HepG2 (cell line): ENCODE measurements at regions not wholly inside any gene's neighbourhood (a gene's known extent, or its start where the extent isn't known, plus 50 kb on each side); places are given as distances from the start of the nearest gene placed in this dataset.

Experiments used
- ATAC-seq: fragments of 200-7000 bp; cut with Tn5 transposase; 3 replicates; pipeline ENCODE4 v1.9.1; 2020; ENCODE audit warnings: mild to moderate bottlenecking, moderate library complexity
- BruUV-seq: library from RNA; stranded (reverse); fragments of 400-500 nt; replicated peaks from 2 replicates; lab custom pipeline; 2021; lab: Mats Ljungman, UMichigan
- CTCF ChIA-PET: fragments of 300-600 bp; formaldehyde crosslinking; extraction: SDS; loops from one replicate; lab custom pipeline; 2021; ENCODE audit warnings: low total read pairs, inconsistent platforms, low intra/inter-chr PET ratio; lab: Yijun Ruan, JAX
- POLR2A ChIA-PET: fragments of 350-600 bp; sonication (Branson Sonifier 250); formaldehyde crosslinking; loops from one replicate; lab custom pipeline; 2020; ENCODE audit warnings: antibody characterized with exemption, inconsistent platforms; lab: Yijun Ruan, JAX
- DNase-seq: peaks from one replicate; pipeline ENCODE4 v3.0.0-alpha.2; 2015; ENCODE audit warnings: low spot score
- FAIRE-seq: peaks from 3 replicates; lab custom pipeline; 2011; peaks lifted over from hg19 to GRCh38; lab: Jason Lieb, UNC
- H2AFZ ChIP-seq: one replicate; pipeline ENCODE4 v1.6.1; 2011; ENCODE audit warnings: low read length, inconsistent platforms
- H3K27ac ChIP-seq: fragments of 300-600 bp; 3 replicates; pipeline ENCODE4 v1.8.0; 2011; ENCODE audit warnings: mixed run types, mild to moderate bottlenecking, mixed read lengths, low read length, inconsistent platforms; ENCODE audit not compliant: insufficient read depth; ENCODE audit errors: extremely low read length
- H3K27me3 ChIP-seq, 2 experiments: fragments of 200-600 bp in 1 of 2; 2 replicates in 1 of 2; 3 replicates in 1 of 2; pipeline versions ENCODE4 v1.6.0 to v1.8.0; 2011; ENCODE audit warnings: low read length in 2 of 2, mild to moderate bottlenecking in 2 of 2, moderate library complexity in 2 of 2, inconsistent platforms in 1 of 2; ENCODE audit not compliant: insufficient read depth in 2 of 2, control insufficient read depth in 1 of 2
- H3K36me3 ChIP-seq, 2 experiments: fragments of 200-600 bp in 1 of 2; replicated peaks in 1 of 2; 2 replicates in 1 of 2; 3 replicates in 1 of 2; pipeline versions ENCODE4 v1.5.1 to v1.8.0; 2011; ENCODE audit warnings: low read length in 2 of 2, inconsistent platforms in 1 of 2; ENCODE audit not compliant: insufficient read depth in 2 of 2, control insufficient read depth in 1 of 2
- H3K4me1 ChIP-seq: 2 replicates; pipeline ENCODE4 v1.5.1; 2012; ENCODE audit warnings: low read length, inconsistent platforms; ENCODE audit not compliant: insufficient read depth
- H3K4me2 ChIP-seq: 2 replicates; pipeline ENCODE4 v1.6.0; 2011; ENCODE audit warnings: low read depth, low read length, inconsistent platforms
- H3K4me3 ChIP-seq, 3 experiments: fragments of 200-600 bp in 1 of 3; sonication (generic), shearing (Covaris generic) in 1 of 3; replicated peaks in 1 of 3; 2 replicates each; pipeline ENCODE4 v1.5.1; 2011 to 2016; ENCODE audit warnings: low read length in 3 of 3, inconsistent platforms in 2 of 3, low read depth in 2 of 3, mild to moderate bottlenecking in 2 of 3, control low read depth in 1 of 3, mixed read lengths in 1 of 3; ENCODE audit not compliant: insufficient read depth in 1 of 3
- H3K79me2 ChIP-seq: one replicate; pipeline ENCODE4 v1.6.1; 2011; ENCODE audit warnings: low read length, inconsistent platforms; ENCODE audit not compliant: insufficient read depth
- H3K9ac ChIP-seq: 2 replicates; pipeline ENCODE4 v1.6.0; 2011; ENCODE audit warnings: mild to moderate bottlenecking, low read depth, low read length, inconsistent platforms; ENCODE audit not compliant: insufficient read depth
- H3K9me3 ChIP-seq: 2 replicates; pipeline ENCODE4 v1.5.1; 2012; ENCODE audit warnings: mild to moderate bottlenecking, low read length
- H4K20me1 ChIP-seq: 2 replicates; pipeline ENCODE4 v1.6.0; 2011; ENCODE audit warnings: inconsistent platforms, mild to moderate bottlenecking, low read length, moderate library complexity; ENCODE audit not compliant: insufficient read depth
- CAMTA2 ChIP-seq: sonication (generic); formaldehyde crosslinking; IDR thresholded peaks from 2 replicates; pipeline ENCODE4 v1.4.0; 2020; ENCODE audit warnings: mild to moderate bottlenecking, missing genetic modification reagents, borderline replicate concordance
- GMEB2 ChIP-seq: IDR thresholded peaks from 2 replicates; pipeline ENCODE4 v1.6.1; 2016; ENCODE audit warnings: missing biosample characterization, missing genetic modification reagents, low read depth
- IRF2 ChIP-seq: IDR thresholded peaks from 2 replicates; pipeline ENCODE4 v1.6.1; 2018; ENCODE audit warnings: missing genetic modification reagents, missing compliant biosample characterization
- NCOA1 ChIP-seq: sonication (generic); formaldehyde crosslinking; IDR thresholded peaks from 2 replicates; pipeline ENCODE4 v1.9.0; 2021; ENCODE audit warnings: missing genetic modification reagents
- RBAK ChIP-seq: sonication (generic); formaldehyde crosslinking; IDR thresholded peaks from 2 replicates; pipeline ENCODE4 v1.5.1; 2020; ENCODE audit warnings: mild to moderate bottlenecking, missing genetic modification reagents
- RBFOX2 ChIP-seq: fragments of 200-400 bp; formaldehyde crosslinking; IDR thresholded peaks from 2 replicates; pipeline ENCODE4 v1.6.1; 2017; ENCODE audit warnings: low read depth, mild to moderate bottlenecking, low read length
- RCOR2 ChIP-seq: IDR thresholded peaks from 2 replicates; pipeline ENCODE4 v1.6.1; 2016; ENCODE audit warnings: missing biosample characterization, missing genetic modification reagents
- ZNF275 ChIP-seq: sonication (generic); formaldehyde crosslinking; IDR thresholded peaks from 2 replicates; pipeline ENCODE4 v1.8.0; 2022; ENCODE audit warnings: missing genetic modification reagents, mild to moderate bottlenecking, inconsistent platforms, borderline replicate concordance
- ZNF331 ChIP-seq: sonication (generic); formaldehyde crosslinking; IDR thresholded peaks from 2 replicates; pipeline ENCODE4 v1.4.0; 2020; ENCODE audit warnings: missing genetic modification reagents
- ZNF44 ChIP-seq: sonication (generic); formaldehyde crosslinking; IDR thresholded peaks from 2 replicates; pipeline ENCODE4 v1.5.1; 2020; ENCODE audit warnings: mild to moderate bottlenecking, missing genetic modification reagents
- ZNF558 ChIP-seq: sonication (generic); formaldehyde crosslinking; IDR thresholded peaks from 2 replicates; pipeline ENCODE4 v1.9.0; 2022; ENCODE audit warnings: mild to moderate bottlenecking, missing genetic modification reagents, borderline replicate concordance
- ZNF740 ChIP-seq: sonication (generic); formaldehyde crosslinking; IDR thresholded peaks from 2 replicates; pipeline ENCODE4 v1.4.0; 2020; ENCODE audit warnings: missing genetic modification reagents
- WGBS: methylation state at CpG from one replicate; pipeline ENCODE4 v1.1.6; 2017; ENCODE audit warnings: low lambda C conversion rate; 5-methylcytosine and 5-hydroxymethylcytosine counted together
- in situ Hi-C: cut with HindIII; loops from 2 replicates; pipeline ENCODE4 v1.10.0; 2017; ENCODE audit warnings: low pct_unique_long_range_greater_than_20kb; ENCODE audit not compliant: extremely low pct_ligation_motif_present
- intact Hi-C: fragments of 100-400 bp; cut with micrococcal nuclease; formaldehyde crosslinking; loops from one replicate; pipeline ENCODE4 v1.10.0; 2022; ENCODE audit not compliant: unreplicated experiment

GRCh38 chr4:111748157-111748556 is 397.1 kb upstream of the FAM241A start:
- H3K79me2 ChIP-seq = no peaks in the 10 kb centered on the region
- ATAC-seq (no peak), DNase-seq (no peak), FAIRE-seq (no peak)
- no peak overlapping the region for H3K4me3 ChIP-seq
- H3K4me1 ChIP-seq = peaks cover 7% of the 10 kb centered on the region
- H3K27ac ChIP-seq = no peak overlapping the region
- CTCF ChIA-PET = no interaction called here
- H2AFZ ChIP-seq = no peak overlapping the region
- 1% methylated on average over 3 of the region's 3 CpGs for WGBS
- H3K9ac ChIP-seq = no peak overlapping the region
- no TSS peak for BruUV-seq
- H3K27me3 ChIP-seq = no peaks in the 10 kb centered on the region
- TF ChIP-seq ZNF740 = no peak
- TF ChIP-seq IRF2 (CRISPR knock-in tag) = no peak
- no peak for TF ChIP-seq ZNF275 (CRISPR knock-in tag)
- POLR2A ChIA-PET = no interaction called here
- intact Hi-C loops = no loop called here
- no peaks in the 10 kb centered on the region for H3K9me3 ChIP-seq
- no peak overlapping the region for H3K4me2 ChIP-seq
- in situ Hi-C loops = no loop called here
- H4K20me1 ChIP-seq = no peaks in the 10 kb centered on the region
- H3K36me3 ChIP-seq = no peaks in the 10 kb centered on the region

- no peak overlapping the region for H2AFZ ChIP-seq
- H3K79me2 ChIP-seq = no peaks in the 10 kb centered on the region
- no peaks in the 10 kb centered on the region for H3K4me1 ChIP-seq
- in situ Hi-C loops = no loop called here
- H3K9ac ChIP-seq = no peak overlapping the region
- DNase-seq = no peak
- CTCF ChIA-PET = no interaction called here
- no peak for ATAC-seq
- no peak for FAIRE-seq
- H3K9me3 ChIP-seq = no peaks in the 10 kb centered on the region
- BruUV-seq = no TSS peak
- POLR2A ChIA-PET = no interaction called here
- H3K4me2 ChIP-seq = no peak overlapping the region
- H3K27ac ChIP-seq = no peak overlapping the region
- H4K20me1 ChIP-seq = no peaks in the 10 kb centered on the region
- H3K27me3 ChIP-seq = no peaks in the 10 kb centered on the region; a peak in 1 of 5 replicates
- H3K36me3 ChIP-seq = no peaks in the 10 kb centered on the region
- intact Hi-C loops = no loop called here
- H3K4me3 ChIP-seq = no peak overlapping the region
- 4% methylated on average over 1 of the region's 1 CpG for WGBS
- no peak for TF ChIP-seq NCOA1
- TF ChIP-seq GMEB2 (CRISPR knock-in tag) = no peak
- no peak for TF ChIP-seq RCOR2 (CRISPR knock-in tag)
- TF ChIP-seq CAMTA2 (CRISPR knock-in tag) = no peak
- TF ChIP-seq ZNF44 = no peak
- TF ChIP-seq ZNF558 (CRISPR knock-in tag) = no peak
- no peak for TF ChIP-seq RBFOX2
- no peak for TF ChIP-seq RBAK (CRISPR knock-in tag)
- no peak for TF ChIP-seq ZNF331 (CRISPR knock-in tag)
Measured at GRCh38 chr4:111754003-111754402, 391.3 kb upstream of the FAM241A start.
